ENCODE measurements at regions not wholly inside any gene's neighbourhood (a gene's known extent, or its start where the extent isn't known, plus 50 kb on each side); places are given as distances from the start of the nearest gene placed in this dataset.

DNA sequence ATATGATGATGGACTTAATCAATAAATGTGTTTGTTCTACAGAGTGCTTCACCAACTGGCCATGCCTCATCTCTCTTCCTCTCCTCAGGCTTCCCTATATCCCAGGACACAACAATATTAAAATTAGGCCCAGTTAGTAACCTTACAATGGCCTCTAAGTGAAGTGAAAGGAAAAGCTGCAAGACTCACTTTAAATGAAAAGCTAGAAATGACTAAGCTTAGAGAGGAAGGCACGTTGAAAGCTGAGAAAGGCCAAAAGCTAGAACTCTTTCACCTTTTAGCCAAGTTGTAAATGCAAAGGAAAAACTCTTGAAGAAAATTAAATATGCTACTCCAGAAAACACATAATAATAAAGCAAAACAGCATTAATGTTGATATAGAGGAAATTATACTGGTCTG, 1010.3 kb downstream of the NAALADL2 start:
- no peak for DNase-seq (ENCODE audit: low spot score)

DNA sequence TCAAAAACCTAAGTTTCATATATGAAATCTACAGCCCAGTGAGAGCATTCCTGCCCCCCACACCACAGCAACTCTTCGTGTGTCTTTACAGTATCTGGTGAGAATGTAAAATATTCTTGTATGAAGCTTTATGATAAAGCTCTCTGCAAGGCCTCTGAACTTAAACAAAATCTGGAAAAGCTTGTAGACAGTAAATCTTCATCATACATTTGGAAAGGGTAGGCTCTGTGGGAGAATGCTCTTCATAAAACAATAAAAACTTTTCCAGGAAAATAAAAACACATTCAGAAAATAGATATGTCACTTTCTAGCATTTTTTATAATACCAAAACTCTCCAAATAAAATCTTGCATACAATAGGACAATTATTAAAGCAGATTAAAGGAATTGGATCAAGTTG, 1009.5 kb downstream of the NAALADL2 start:
- Histone ChIP-seq H3K4me3 (no peak overlapping the region), H3K27ac (no peak overlapping the region)
- no peak for DNase-seq (ENCODE audit: low spot score)
- TF ChIP-seq, protein P1, sequence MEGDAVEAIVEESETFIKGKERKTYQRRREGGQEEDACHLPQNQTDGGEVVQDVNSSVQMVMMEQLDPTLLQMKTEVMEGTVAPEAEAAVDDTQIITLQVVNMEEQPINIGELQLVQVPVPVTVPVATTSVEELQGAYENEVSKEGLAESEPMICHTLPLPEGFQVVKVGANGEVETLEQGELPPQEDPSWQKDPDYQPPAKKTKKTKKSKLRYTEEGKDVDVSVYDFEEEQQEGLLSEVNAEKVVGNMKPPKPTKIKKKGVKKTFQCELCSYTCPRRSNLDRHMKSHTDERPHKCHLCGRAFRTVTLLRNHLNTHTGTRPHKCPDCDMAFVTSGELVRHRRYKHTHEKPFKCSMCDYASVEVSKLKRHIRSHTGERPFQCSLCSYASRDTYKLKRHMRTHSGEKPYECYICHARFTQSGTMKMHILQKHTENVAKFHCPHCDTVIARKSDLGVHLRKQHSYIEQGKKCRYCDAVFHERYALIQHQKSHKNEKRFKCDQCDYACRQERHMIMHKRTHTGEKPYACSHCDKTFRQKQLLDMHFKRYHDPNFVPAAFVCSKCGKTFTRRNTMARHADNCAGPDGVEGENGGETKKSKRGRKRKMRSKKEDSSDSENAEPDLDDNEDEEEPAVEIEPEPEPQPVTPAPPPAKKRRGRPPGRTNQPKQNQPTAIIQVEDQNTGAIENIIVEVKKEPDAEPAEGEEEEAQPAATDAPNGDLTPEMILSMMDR (IDR thresholded peaks at IDR 0.05) = no peak

More for the DNA sequence above, 1010.3 kb downstream of the NAALADL2 start:
- H3K4me3 ChIP-seq = no peak overlapping the region
- H3K27ac ChIP-seq = no peak overlapping the region
- TF ChIP-seq, protein P1 (IDR thresholded peaks at IDR 0.05) = no peak

DNA sequence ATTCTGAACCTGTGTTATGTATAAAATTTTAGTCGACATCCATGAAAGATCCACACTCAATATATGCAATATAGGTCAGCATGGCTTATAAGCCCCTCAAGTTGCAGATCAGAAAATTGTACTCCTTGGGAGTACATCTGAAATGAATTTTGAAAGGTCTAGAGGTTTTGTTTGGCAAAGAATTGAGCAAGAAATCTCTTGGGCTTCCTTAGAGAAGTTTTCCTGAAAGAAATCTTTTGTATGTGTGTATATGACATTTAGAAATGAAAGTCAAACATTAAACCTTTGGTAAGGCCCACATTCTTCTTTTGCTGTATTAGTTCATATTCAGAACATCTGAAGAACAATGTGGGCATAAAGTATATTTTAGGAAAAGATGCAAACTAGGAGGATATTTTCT, 1006.6 kb downstream of the NAALADL2 start:
- DNase-seq (ENCODE audit: low spot score) = no peak
- Histone ChIP-seq H3K27ac (no peak overlapping the region), H3K4me3 (no peak overlapping the region)
- TF ChIP-seq, protein P1 (IDR thresholded peaks at IDR 0.05) = no peak

DNA sequence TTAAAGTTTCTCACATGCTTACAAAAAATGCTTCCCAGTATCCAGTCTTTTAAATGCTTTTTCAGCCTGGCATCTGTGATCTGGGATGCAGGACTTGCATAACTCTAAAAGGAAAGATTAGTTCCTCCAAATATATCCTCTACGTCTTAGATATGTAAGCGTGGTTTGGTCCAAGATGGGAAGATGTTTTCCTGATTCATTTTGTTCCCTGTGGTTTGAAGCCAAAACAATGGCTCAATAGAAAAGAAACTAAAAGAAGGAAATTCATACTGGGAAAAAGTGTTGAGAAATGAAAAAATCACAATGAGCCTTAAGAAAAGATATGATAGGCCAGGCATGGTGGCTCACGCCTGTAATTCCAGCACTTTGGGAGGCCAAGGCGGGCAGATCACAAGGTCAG, 1002.8 kb downstream of the NAALADL2 start:
- DNase-seq (ENCODE audit: low spot score) = no peak
- Histone ChIP-seq H3K4me3 (no peak overlapping the region), H3K27ac (no peak overlapping the region)
- TF ChIP-seq, protein P1 (IDR thresholded peaks at IDR 0.05) = no peak
